ENCODE measurements at regions not wholly inside any gene's neighbourhood (a gene's known extent, or its start where the extent isn't known, plus 50 kb on each side); places are given as distances from the start of the nearest gene placed in this dataset.

DNA sequence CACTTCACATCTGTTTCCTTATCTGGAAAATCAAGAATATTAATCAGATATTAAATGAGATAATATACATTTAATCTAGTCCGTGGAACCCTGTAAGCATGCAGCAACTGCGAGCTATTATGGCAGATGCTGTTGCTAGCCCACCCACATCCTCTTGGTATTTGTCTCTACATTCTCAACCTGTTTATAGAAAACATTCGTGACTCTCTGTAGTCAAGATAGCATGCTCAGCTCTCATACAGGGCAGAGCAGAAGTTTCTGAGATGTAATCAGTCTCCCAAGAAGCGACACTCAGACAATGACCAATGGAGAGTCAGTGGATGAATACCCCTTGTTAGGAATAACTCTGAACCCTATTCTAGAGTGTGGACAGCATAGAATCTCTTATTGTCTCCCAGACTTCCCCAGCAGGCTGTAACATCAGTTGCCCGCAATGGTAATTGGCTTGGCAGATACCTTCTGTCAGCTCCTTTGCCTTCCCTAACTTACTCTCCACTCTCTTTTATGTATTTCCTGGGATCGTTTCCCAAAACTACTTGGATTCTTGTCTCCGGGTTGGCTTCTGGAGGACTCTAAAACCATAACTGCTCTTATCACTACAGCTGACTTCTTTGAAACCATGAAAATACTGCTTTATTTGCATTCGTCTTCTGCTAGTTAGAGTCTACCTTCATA is 400.7 kb upstream of the TNP1 start:
- no peak for DNase-seq

DNA sequence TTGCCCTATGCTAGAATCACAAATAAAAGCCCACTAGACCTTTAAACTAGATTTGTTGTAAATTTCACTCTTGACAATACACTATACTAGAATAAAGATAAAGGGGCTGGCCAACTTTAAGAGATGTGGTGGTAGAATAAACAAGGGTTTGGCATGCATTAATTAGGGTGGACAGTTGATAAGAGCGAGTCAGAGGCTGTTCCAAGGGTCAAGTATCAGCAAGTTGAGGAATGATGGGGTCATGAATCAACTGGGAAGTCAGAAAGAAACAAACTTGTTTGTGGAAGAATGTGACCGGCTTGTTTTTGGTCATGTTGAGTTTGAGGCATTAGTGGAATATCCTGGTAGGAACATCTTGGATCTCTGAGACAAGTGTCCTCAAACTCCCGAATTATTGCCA is 398.3 kb upstream of the TNP1 start:
- DNase-seq, result no peak

DNA sequence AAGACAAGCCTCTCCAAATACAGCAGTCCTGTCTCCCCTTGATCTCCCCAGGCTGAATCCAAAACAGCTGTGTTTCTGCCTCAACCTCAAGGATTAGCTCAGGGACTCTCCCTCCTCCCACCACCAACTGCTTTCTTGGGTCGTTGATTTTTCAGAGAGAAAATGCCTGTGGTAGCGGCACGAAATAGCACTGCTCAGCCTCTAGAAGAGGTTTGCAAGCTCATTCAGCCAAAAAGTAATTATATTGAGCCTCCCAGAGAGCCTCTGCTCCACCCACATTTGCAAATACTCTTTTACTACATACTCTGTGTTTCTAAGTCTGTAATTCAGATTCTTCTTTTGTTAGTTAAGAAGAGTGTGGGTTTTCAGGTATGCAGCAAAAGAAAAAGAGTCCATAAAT is 396.4 kb upstream of the TNP1 start:
- DNase-seq, result no peak

- DNase-seq, result no peak
Measured at GRCh38 chr2:217254111-217254510, 394.2 kb upstream of the TNP1 start.

DNA sequence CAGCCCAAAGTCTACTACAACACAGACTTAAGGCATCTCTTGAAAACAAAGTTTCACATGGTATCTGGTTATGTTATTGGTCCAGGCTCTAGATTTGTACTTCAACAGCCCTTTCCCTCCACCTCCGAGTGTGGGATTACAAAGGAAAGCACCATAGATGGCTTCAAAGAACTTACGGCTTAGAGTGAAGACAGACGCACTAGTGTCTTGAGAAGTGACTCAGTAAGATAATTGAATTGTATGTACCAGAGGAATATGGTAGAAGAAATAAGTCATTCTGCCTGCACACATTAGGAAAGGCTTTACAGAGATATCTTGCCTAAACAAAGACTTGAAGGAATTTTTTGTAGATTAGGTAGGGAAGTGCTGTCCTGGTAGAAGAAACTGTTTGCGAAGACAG is 392.3 kb upstream of the TNP1 start:
- DNase-seq, result no peak

DNA sequence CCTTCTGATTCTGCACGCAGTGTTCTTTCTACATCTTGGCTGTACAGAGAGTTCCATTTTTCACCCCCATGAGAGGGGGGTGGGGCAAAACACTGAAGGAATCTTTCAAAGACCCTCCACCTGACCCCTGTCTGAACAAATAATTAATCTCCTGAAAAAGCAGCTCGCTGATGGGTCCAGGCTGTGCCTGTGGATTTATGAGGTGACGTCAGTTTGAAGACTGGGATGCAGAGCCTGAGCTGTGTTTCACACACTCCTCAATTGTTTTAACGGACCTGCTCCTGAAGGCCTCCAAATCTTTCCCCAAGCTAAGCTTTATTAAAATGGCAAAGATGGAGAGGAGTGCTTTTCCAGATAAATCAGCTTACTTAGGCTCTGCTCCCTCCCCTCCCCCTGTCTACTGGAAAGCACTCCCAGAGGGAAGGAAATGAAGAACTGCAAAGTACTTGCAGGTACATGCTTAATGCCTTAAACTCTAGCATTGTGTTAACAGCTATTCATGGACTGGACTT is 390.2 kb upstream of the TNP1 start:
- DNase-seq, result no peak

GRCh38 chr2:217249121-217250012 is 389.5 kb upstream of the TNP1 start:
- DNase-seq, result no peak

DNA sequence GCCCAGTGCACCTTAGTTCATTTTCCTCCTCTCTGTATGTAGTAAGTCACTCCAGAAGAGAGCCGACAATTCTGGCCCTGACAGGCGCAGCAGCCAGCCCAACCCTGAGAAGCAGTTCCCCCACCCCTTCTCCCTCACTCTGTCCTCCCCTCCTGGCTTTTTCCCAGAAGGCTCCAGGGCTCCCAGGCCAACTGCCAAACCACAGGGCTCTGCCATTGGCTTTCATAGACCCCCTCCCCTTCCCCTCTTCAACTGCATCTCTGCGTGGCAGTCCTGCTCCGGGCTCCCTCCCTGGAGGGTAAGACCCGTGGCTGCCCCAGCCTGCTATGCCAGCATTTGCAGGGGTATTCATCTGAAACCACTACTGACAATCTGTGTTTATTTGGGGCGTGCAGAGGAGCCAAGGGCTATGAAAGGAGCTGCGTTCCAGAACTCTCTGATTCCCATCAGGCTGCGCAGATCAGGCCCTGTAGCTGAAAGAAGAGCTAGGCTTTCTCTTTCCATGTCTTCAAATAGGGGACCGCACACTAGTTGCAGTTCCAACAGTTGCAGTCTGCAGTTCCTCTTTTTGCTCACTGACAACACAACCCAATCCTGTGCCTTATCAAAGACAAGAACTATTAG is 388.6 kb upstream of the TNP1 start:
- DNase-seq, result no peak

- no peak for DNase-seq
Measured at GRCh38 chr2:217247476-217247875, 387.6 kb upstream of the TNP1 start.

GRCh38 chr2:217246108-217246507 is 386.2 kb upstream of the TNP1 start:
- no peak for DNase-seq

DNA sequence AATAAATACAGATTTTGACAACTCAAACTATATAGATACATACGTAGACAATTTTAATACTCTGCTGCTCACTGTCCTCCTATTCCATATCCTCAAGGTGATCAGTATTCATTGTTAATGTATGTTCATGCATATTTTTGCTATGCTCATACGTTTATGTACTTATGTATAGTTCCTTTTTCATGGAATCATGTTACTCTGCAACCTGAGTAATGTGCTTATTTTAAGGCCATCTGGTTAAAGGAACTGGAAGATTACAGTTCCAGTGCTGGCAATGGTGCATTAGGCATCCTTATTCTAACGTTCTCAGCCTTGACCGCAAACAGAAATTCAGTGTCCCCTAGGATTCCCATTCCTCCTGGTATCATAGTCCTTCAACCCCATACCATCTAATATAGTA is 385.0 kb upstream of the TNP1 start:
- DNase-seq, result no peak

DNA sequence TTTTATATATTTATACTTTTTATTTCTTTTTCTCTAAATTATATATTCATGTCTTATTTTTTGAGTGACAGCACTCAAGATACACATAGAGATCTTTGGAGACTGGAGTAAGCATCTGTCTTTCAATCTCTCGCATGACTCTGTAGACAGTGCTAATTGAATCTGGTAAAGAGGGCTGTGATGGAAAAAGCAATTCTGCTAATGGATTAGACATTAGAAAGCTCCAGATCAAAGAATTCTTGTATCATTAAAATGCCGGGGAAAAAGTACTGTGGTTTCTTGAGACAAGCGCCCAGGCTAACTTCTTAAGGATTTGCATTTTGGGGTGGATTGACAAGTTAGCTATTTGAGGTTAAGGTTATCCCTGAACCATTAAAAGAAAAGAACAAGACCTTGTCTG is 383.1 kb upstream of the TNP1 start:
- no peak for DNase-seq

DNA sequence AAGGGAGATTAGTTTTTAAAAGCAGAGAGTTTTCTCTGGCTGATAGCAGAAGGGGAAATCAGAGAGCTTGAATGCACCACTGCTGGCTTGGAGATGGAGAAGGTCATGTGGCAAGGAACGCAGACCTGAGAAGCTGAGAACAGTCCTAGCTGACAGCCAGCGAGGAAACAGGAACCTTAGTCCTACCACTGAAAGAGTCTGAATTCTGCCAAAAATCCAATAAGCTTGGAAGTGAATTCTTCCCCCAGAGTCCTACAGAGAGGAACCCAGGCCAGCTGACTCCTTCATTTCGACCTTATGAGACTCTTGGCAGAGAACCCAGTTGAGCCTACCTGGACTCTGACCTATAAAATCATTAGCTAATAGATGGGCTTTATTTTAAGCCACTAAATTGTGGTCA is 371.9 kb upstream of the TNP1 start:
- DNase-seq, result no peak

- no peak for DNase-seq
Measured at GRCh38 chr2:217231212-217231611, 371.3 kb upstream of the TNP1 start.

- DNase-seq, result no peak
Measured at GRCh38 chr2:217228732-217229131, 368.9 kb upstream of the TNP1 start.

- no peak for DNase-seq
Measured at GRCh38 chr2:217227794-217228193, 367.9 kb upstream of the TNP1 start.

GRCh38 chr2:217225596-217225995 is 365.7 kb upstream of the TNP1 start:
- DNase-seq, result no peak

- DNase-seq, result peak in 2 of 5 experiments; percentile 8 to 87
Measured at GRCh38 chr2:217223222-217223930, 363.5 kb upstream of the TNP1 start.

GRCh38 chr2:217222309-217222910 is 362.5 kb upstream of the TNP1 start:
- DNase-seq, result peak in 1 of 5 experiments; percentile 72

DNA sequence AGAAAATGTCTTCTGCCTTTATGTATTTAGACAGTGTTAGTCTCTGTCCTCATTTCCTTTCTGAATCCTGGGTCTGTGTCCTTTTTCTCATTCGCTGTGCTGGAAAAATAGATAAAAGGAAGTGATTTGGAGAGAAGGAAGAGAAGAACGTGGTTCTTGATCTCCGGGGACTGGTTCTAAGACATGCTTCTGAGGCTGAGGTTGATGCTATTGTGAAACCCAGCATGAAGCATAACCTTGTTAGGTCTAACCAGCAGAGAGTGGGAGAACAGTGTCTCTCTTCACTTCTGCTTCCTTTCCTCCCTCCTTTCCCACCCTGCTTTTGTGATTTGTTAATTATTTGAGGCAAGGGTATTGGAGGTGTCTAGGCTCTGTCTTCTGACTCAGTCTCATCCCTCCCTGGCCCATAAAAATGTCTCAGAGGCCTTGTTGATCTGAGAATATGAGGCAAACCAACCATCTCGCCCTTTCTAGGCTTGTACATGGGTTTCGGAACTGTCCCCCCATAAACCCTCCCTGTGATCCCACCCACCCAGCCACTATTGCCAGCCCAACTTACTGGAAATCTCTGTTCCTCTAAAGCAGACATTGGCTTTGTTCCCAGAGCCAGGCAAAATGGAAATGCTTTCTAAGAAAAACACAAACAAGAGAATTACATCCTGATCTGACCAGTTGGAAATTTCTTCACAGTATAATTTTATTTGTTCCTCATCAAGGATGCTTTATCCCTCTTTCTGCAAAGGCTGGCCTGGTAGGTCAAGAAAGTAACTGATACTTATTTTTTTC is 360.6 kb upstream of the TNP1 start:
- DNase-seq, result no peak

GRCh38 chr2:217219164-217219520 is 359.3 kb upstream of the TNP1 start:
- DNase-seq, result no peak
